ENCODE measurements at regions not wholly inside any gene's neighbourhood (a gene's known extent, or its start where the extent isn't known, plus 50 kb on each side); places are given as distances from the start of the nearest gene placed in this dataset.

- no peak overlapping the region for H3K27ac ChIP-seq
- no peaks in the 10 kb centered on the region for H3K27me3 ChIP-seq
- WGBS, 2 donors: 89 to 92% methylated on average over 4 of the region's 4 CpGs
- H3K4me3 ChIP-seq: no peak overlapping the region
- TF ChIP-seq EP300 (IDR thresholded peaks at IDR 0.05) (no peak), POLR2A (IDR thresholded peaks at IDR 0.05) (no peak), POLR2AphosphoS5 (IDR thresholded peaks at IDR 0.05) (no peak)
- no peaks in the 10 kb centered on the region for H3K36me3 ChIP-seq
- H3K4me1 ChIP-seq: peaks cover 0 to 6% (median 3%) of the 10 kb centered on the region in 4 donors
- peaks cover 0 to 7% (median 2%) of the 10 kb centered on the region in 4 donors for H3K9me3 ChIP-seq
- ATAC-seq (ENCODE audit: low FRiP score in 2 of 2) (no peak), DNase-seq (no peak)
These were observed 122.9 kb upstream of the ZMIZ1 start for GRCh38 chr10:78945838-78946237.

DNA sequence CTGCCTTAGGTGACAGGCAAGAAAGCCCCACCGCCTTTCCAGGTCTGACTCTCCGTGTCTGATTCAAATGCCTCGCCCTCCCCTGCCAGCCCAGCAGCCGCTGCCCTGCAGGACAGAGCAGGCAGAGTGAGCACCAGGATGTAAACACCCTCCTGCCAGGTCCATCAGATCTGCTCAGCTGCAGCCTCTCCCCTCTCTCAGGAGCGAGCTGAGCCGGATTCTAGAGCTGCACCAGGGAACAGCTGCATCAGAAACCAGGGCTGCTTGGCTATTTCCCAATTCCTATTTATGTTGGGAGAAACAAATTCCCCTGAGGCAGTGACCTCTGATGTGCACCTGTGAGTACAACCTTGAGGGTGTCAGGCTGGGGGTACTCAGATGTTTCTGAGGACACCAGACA is 121.5 kb upstream of the ZMIZ1 start:
- no peak for DNase-seq
- Histone ChIP-seq H3K27ac (no peak overlapping the region), H3K9me3 (peaks cover 0 to 7% (median 2%) of the 10 kb centered on the region in 4 donors), H3K27me3 (no peaks in the 10 kb centered on the region), H3K4me3 (no peak overlapping the region), H3K36me3 (no peaks in the 10 kb centered on the region), H3K4me1 (peaks cover 0 to 6% (median 3%) of the 10 kb centered on the region in 4 donors)
- TF ChIP-seq EP300 (IDR thresholded peaks at IDR 0.05) (no peak), POLR2A (IDR thresholded peaks at IDR 0.05) (no peak), POLR2AphosphoS5 (IDR thresholded peaks at IDR 0.05) (no peak)
- TF ChIP-seq, protein P1, sequence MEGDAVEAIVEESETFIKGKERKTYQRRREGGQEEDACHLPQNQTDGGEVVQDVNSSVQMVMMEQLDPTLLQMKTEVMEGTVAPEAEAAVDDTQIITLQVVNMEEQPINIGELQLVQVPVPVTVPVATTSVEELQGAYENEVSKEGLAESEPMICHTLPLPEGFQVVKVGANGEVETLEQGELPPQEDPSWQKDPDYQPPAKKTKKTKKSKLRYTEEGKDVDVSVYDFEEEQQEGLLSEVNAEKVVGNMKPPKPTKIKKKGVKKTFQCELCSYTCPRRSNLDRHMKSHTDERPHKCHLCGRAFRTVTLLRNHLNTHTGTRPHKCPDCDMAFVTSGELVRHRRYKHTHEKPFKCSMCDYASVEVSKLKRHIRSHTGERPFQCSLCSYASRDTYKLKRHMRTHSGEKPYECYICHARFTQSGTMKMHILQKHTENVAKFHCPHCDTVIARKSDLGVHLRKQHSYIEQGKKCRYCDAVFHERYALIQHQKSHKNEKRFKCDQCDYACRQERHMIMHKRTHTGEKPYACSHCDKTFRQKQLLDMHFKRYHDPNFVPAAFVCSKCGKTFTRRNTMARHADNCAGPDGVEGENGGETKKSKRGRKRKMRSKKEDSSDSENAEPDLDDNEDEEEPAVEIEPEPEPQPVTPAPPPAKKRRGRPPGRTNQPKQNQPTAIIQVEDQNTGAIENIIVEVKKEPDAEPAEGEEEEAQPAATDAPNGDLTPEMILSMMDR (IDR thresholded peaks at IDR 0.05): no peak
- ATAC-seq (ENCODE audit: low FRiP score in 2 of 2): no peak
- WGBS, 2 donors: 88 to 92% methylated on average over 3 to 6 of the region's 6 CpGs

DNA sequence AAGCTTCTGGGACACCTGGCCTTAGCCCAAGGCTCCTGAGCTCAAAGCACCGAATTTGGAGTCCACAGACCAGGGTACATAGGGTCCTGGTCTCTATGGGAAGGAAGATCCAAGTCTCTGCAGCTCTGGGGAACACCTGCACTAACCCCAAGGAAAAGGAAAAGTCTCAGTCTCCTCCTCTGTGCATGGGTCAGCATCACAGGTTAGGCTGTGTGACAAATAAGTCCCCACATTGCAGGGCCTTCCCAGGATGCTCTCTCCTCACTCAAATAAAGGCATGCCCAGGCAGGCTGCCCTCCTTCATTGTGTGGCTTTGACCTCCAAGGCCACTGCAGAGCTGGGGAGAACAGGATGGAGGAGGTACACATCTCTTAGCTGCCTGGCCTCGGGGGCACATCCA is 121.0 kb upstream of the ZMIZ1 start:
- Histone ChIP-seq H3K27me3 (no peaks in the 10 kb centered on the region), H3K4me1 (peaks cover 0 to 9% (median 3%) of the 10 kb centered on the region in 4 donors), H3K36me3 (no peaks in the 10 kb centered on the region), H3K9me3 (peaks cover 0 to 5% (median 2%) of the 10 kb centered on the region in 4 donors), H3K27ac (no peak overlapping the region), H3K4me3 (no peak overlapping the region)
- DNase-seq (no peak), ATAC-seq (ENCODE audit: low FRiP score in 2 of 2) (no peak)
- TF ChIP-seq, protein P1 (IDR thresholded peaks at IDR 0.05): no peak
- TF ChIP-seq POLR2A (IDR thresholded peaks at IDR 0.05): no peak
- WGBS, 2 donors: 62 to 67% methylated on average over 1 to 2 of the region's 2 CpGs

DNA sequence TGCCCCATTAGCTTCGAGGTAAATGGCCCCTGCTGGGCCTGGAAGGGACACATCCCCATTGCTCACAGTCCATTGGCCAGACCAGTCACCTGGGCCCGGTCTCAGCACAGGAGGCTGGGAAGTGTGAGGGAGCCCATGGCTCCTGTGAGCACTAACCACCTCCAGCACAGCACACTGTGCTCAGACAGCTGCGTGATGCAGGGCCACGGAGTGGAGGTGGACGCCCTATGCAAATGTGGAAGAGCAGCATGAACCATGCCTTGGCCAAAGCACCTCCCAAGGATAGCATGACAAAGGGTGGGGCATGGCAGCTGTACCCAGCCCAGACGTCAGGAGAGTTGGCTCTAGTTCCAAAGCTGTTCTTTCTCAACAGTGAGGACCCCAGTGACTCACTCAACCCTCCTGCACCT is 120.1 kb upstream of the ZMIZ1 start:
- H3K4me1 ChIP-seq: peaks cover 0 to 17% (median 9%) of the 10 kb centered on the region in 4 donors
- TF ChIP-seq POLR2A (IDR thresholded peaks at IDR 0.05) (no peak), POLR2AphosphoS5 (IDR thresholded peaks at IDR 0.05) (no peak)
- TF ChIP-seq, protein P1 (IDR thresholded peaks at IDR 0.05): no peak
- no peak overlapping the region for H3K27ac ChIP-seq
- H3K9me3 ChIP-seq: no peaks in the 10 kb centered on the region
- no peaks in the 10 kb centered on the region for H3K36me3 ChIP-seq
- H3K4me3 ChIP-seq: no peak overlapping the region
- no peak for DNase-seq
- no peaks in the 10 kb centered on the region for H3K27me3 ChIP-seq
- ATAC-seq (ENCODE audit: low FRiP score in 2 of 2): no peak
- 87 to 92% methylated on average over 5 to 6 of the region's 6 CpGs for WGBS, 2 donors

- Histone ChIP-seq H3K36me3 (no peaks in the 10 kb centered on the region), H3K9me3 (no peaks in the 10 kb centered on the region), H3K4me3 (no peak overlapping the region), H3K27me3 (no peaks in the 10 kb centered on the region), H3K4me1 (peaks cover 0 to 14% (median 6%) of the 10 kb centered on the region in 4 donors), H3K27ac (no peak overlapping the region)
- no peak for DNase-seq
- TF ChIP-seq POLR2A (IDR thresholded peaks at IDR 0.05) (no peak), EP300 (IDR thresholded peaks at IDR 0.05) (no peak), POLR2AphosphoS5 (IDR thresholded peaks at IDR 0.05) (no peak)
- TF ChIP-seq, protein P1 (IDR thresholded peaks at IDR 0.05): no peak
- no peak for ATAC-seq (ENCODE audit: low FRiP score in 2 of 2)
- 80 to 90% methylated on average over 8 to 19 of the region's 19 CpGs for WGBS, 2 donors
These were observed 117.8 kb upstream of the ZMIZ1 start for GRCh38 chr10:78950656-78951587.
